OCI-LY7 (cell line): ENCODE measurements at regions not wholly inside any gene's neighbourhood (a gene's known extent, or its start where the extent isn't known, plus 50 kb on each side); places are given as distances from the start of the nearest gene placed in this dataset.

Experiments used
- BruUV-seq: library from RNA; stranded (reverse); fragments of 400-500 nt; replicated peaks from 2 replicates; lab custom pipeline; 2021; lab: Mats Ljungman, UMichigan
- CTCF ChIA-PET: fragments of 300-600 bp; sonication (Branson Sonifier 250); formaldehyde crosslinking; loops from one replicate; lab custom pipeline; 2022; ENCODE audit warnings: antibody characterized with exemption; ENCODE audit not compliant: unreplicated experiment; lab: Charles Lee
- POLR2A ChIA-PET: fragments of 300-600 bp; sonication (Branson Sonifier 250); formaldehyde crosslinking; loops from one replicate; lab custom pipeline; 2022; ENCODE audit warnings: antibody characterized with exemption; lab: Charles Lee
- DNase-seq: peaks from one replicate; pipeline ENCODE4 v3.0.0-alpha.2; 2015; ENCODE audit warnings: low spot score
- H2AFZ ChIP-seq: fragments of 200-600 bp; sonication (generic), shearing (Covaris generic); 2 replicates; pipeline ENCODE4 v1.6.1; 2014; ENCODE audit warnings: mild to moderate bottlenecking, antibody characterized with exemption, low read length, moderate library complexity
- H3K27ac ChIP-seq: fragments of 200-600 bp; sonication (generic); 2 replicates; pipeline ENCODE4 v1.5.1; 2014; ENCODE audit warnings: mixed run types, low read depth, mild to moderate bottlenecking, moderate library complexity, low read length, inconsistent platforms; ENCODE audit not compliant: poor library complexity, severe bottlenecking
- H3K36me3 ChIP-seq: fragments of 200-600 bp; sonication (generic); 2 replicates; pipeline ENCODE4 v1.6.1; 2014; ENCODE audit warnings: mild to moderate bottlenecking, antibody characterized with exemption, low read length, moderate library complexity, mixed read lengths; ENCODE audit not compliant: insufficient read depth
- H3K4me1 ChIP-seq: fragments of 200-600 bp; sonication (generic); 2 replicates; pipeline ENCODE4 v1.5.1; 2014; ENCODE audit warnings: mild to moderate bottlenecking, low read length; ENCODE audit not compliant: insufficient read depth, poor library complexity, severe bottlenecking
- H3K4me2 ChIP-seq: fragments of 200-600 bp; sonication (generic); 2 replicates; pipeline ENCODE4 v1.6.1; 2014; ENCODE audit warnings: mild to moderate bottlenecking, low read length
- H3K4me3 ChIP-seq: fragments of 200-600 bp; sonication (generic); 2 replicates; pipeline ENCODE4 v1.5.1; 2014; ENCODE audit warnings: mild to moderate bottlenecking, low read depth, low read length; ENCODE audit not compliant: poor library complexity, severe bottlenecking
- H3K79me2 ChIP-seq: fragments of 200-600 bp; sonication (generic); 2 replicates; pipeline ENCODE4 v1.6.1; 2016; ENCODE audit warnings: low read depth, mild to moderate bottlenecking, low read length, moderate library complexity, mixed read lengths; ENCODE audit not compliant: insufficient read depth
- H3K9me2 ChIP-seq: fragments of 200-600 bp; sonication (generic); 2 replicates; pipeline ENCODE4 v1.6.1; 2016; ENCODE audit warnings: mild to moderate bottlenecking, low read length, mixed read lengths; ENCODE audit not compliant: insufficient read depth
- H3K9me3 ChIP-seq: fragments of 200-600 bp; sonication (generic); 2 replicates; pipeline ENCODE4 v1.6.1; 2014; ENCODE audit warnings: mild to moderate bottlenecking, mixed run types, low read length, mixed read lengths
- H4K20me1 ChIP-seq: fragments of 200-600 bp; sonication (generic); 2 replicates; pipeline ENCODE4 v1.6.1; 2014; ENCODE audit warnings: mild to moderate bottlenecking, antibody characterized with exemption, low read length, moderate library complexity, mixed read lengths; ENCODE audit not compliant: insufficient read depth
- EZH2phosphoT487 ChIP-seq: fragments of 200-600 bp; sonication (generic); IDR thresholded peaks from 2 replicates; pipeline ENCODE4 v1.6.1; 2018; ENCODE audit warnings: low read depth, borderline replicate concordance, mild to moderate bottlenecking, mixed run types, antibody characterized with exemption, low read length, moderate library complexity, mixed read lengths
- intact Hi-C: fragments of 100-400 bp; cut with micrococcal nuclease; formaldehyde crosslinking; loops from one replicate; pipeline ENCODE4 v1.10.0; 2022; ENCODE audit not compliant: unreplicated experiment
- TF ChIP-seq, protein P1 (sequence below): fragments of 200-600 bp; sonication (generic); conservative IDR thresholded peaks from 2 replicates; pipeline ENCODE4 v1.5.1; 2014; ENCODE audit warnings: mild to moderate bottlenecking, antibody characterized with exemption, low read length, moderate library complexity, mixed read lengths

DNA sequence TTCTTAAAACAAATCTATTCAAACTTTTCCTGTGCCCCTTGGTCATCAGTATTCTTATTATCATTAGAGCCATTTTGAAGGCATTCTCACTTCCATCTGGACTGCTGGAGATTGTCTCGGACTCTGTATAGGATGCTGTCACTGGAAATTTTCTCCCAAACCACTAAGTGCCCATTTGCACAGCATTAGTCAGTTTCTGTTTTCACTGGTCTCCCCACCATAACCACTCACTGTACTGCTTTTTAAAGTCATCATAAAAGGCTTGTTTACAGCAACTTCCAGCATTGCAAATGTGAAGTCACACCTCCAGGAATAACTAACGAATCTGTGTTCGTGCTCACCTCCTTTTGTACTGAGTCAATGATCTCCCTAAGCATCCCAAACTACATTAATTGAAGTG is 150.9 kb upstream of the SERTAD2 start:
- Histone ChIP-seq H3K4me2 (no peak overlapping the region), H3K9me2 (no peaks in the 10 kb centered on the region), H3K9me3 (no peaks in the 10 kb centered on the region), H3K79me2 (no peaks in the 10 kb centered on the region), H4K20me1 (no peaks in the 10 kb centered on the region), H3K36me3 (no peaks in the 10 kb centered on the region), H2AFZ (no peak overlapping the region), H3K4me3 (no peak overlapping the region), H3K4me1 (no peaks in the 10 kb centered on the region), H3K27ac (no peak overlapping the region)
- POLR2A ChIA-PET: interaction anchor here (0.8 kb wide), 1 partner anchor 12 kb away, joined by 3 read pairs; no protein-coding TSS in a partner anchor
- DNase-seq: no peak
- intact Hi-C loops: no loop called here
- no peak for TF ChIP-seq EZH2phosphoT487
- TF ChIP-seq, protein P1, sequence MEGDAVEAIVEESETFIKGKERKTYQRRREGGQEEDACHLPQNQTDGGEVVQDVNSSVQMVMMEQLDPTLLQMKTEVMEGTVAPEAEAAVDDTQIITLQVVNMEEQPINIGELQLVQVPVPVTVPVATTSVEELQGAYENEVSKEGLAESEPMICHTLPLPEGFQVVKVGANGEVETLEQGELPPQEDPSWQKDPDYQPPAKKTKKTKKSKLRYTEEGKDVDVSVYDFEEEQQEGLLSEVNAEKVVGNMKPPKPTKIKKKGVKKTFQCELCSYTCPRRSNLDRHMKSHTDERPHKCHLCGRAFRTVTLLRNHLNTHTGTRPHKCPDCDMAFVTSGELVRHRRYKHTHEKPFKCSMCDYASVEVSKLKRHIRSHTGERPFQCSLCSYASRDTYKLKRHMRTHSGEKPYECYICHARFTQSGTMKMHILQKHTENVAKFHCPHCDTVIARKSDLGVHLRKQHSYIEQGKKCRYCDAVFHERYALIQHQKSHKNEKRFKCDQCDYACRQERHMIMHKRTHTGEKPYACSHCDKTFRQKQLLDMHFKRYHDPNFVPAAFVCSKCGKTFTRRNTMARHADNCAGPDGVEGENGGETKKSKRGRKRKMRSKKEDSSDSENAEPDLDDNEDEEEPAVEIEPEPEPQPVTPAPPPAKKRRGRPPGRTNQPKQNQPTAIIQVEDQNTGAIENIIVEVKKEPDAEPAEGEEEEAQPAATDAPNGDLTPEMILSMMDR: no peak
- no TSS peak for BruUV-seq
- CTCF ChIA-PET: no interaction called here

DNA sequence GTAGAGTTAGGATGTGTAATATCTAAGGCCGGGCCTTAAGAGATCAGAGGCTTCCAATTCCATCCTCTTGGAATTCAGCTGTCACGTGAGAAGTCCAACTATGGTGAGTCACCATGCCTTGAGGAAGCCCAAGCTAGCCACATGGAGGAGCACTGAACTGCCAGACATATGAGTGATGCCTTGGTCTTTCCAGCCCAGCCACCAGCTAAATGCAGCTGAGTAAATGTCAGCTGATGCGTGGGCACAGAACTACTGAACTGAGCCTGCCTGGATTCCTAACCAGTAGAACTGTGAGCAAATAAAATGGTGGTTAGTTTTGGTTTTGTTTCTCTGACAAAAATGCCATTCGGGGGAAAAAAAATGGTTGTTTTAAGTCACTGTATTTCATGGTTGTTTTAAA is 153.7 kb upstream of the SERTAD2 start:
- Histone ChIP-seq H3K4me3 (no peak overlapping the region), H2AFZ (no peak overlapping the region), H3K4me1 (no peaks in the 10 kb centered on the region), H3K36me3 (no peaks in the 10 kb centered on the region), H3K4me2 (no peak overlapping the region), H4K20me1 (no peaks in the 10 kb centered on the region), H3K9me2 (no peaks in the 10 kb centered on the region), H3K9me3 (no peaks in the 10 kb centered on the region), H3K79me2 (no peaks in the 10 kb centered on the region), H3K27ac (no peak overlapping the region)
- intact Hi-C loops: no loop called here
- TF ChIP-seq, protein P1: no peak
- no peak for TF ChIP-seq EZH2phosphoT487
- ChIA-PET POLR2A (no interaction called here), CTCF (no interaction called here)
- DNase-seq: no peak
- no TSS peak for BruUV-seq

DNA sequence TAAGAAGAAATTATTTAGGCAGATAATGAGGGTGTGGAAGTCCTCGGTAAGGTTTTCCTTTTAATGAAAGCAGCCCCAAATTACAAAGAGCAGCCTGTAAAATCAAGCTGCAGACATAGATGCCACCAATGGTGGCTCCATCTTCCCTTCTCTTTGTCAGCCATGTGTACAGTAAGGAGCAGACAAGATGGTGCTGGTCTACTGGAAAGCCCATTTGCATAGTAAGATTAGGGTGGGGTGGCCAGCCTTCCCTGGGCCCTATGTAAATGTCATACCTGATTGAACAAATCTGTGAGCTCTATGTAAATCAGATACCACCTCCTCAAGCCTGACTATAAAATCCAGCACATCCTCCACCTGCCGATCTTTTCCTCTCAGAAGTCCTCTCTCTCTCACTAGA is 154.4 kb upstream of the SERTAD2 start:
- Histone ChIP-seq H3K4me1 (no peaks in the 10 kb centered on the region), H3K9me3 (no peaks in the 10 kb centered on the region), H3K4me3 (no peak overlapping the region), H3K79me2 (no peaks in the 10 kb centered on the region), H3K4me2 (no peak overlapping the region), H3K9me2 (no peaks in the 10 kb centered on the region), H3K27ac (no peak overlapping the region), H4K20me1 (no peaks in the 10 kb centered on the region), H2AFZ (no peak overlapping the region), H3K36me3 (no peaks in the 10 kb centered on the region)
- CTCF ChIA-PET: no interaction called here
- POLR2A ChIA-PET: interaction anchor here (0.7 kb wide), 1 partner anchor 25 kb away, joined by 3 read pairs; no protein-coding TSS in a partner anchor
- BruUV-seq: no TSS peak
- TF ChIP-seq EZH2phosphoT487: no peak
- TF ChIP-seq, protein P1: no peak
- DNase-seq: no peak
- intact Hi-C loops: no loop called here
